HEK293 (cell line): ENCODE measurements at regions not wholly inside any gene's neighbourhood (a gene's known extent, or its start where the extent isn't known, plus 50 kb on each side); places are given as distances from the start of the nearest gene placed in this dataset.

Source experiments
- CTCF ChIA-PET: fragments of 350-600 bp; formaldehyde crosslinking; extraction: SDS; loops from one replicate; lab custom pipeline; 2021; ENCODE audit warnings: antibody characterized with exemption; lab: Yijun Ruan, JAX
- POLR2A ChIA-PET: fragments of 300-600 bp; formaldehyde crosslinking; extraction: SDS; loops from one replicate; lab custom pipeline; 2020; ENCODE audit warnings: antibody characterized with exemption, inconsistent platforms; lab: Yijun Ruan, JAX
- H3K27ac ChIP-seq: fragments of 200-500 bp; sonication (Bioruptor generic); 2 replicates; pipeline ENCODE4 v1.5.1; 2014; ENCODE audit warnings: low read depth, low read length, control low read depth, inconsistent platforms; ENCODE audit errors: extremely low read depth
- H3K36me3 ChIP-seq, 2 experiments: fragments of 200-500 bp in 1 of 2; sonication (Bioruptor generic) in 1 of 2; 1 replicate in 1 of 2; 2 replicates in 1 of 2; pipeline ENCODE4 v1.5.1; 2014 to 2017; ENCODE audit warnings: inconsistent platforms in 2 of 2, low read length in 2 of 2; ENCODE audit not compliant: control insufficient read depth in 2 of 2, insufficient read depth in 1 of 2
- H3K4me1 ChIP-seq: fragments of 200-500 bp; sonication (Bioruptor generic); 2 replicates; pipeline ENCODE4 v1.5.1; 2014; ENCODE audit warnings: mild to moderate bottlenecking, low read length, inconsistent platforms; ENCODE audit not compliant: control insufficient read depth, insufficient read depth
- H3K4me3 ChIP-seq: 2 replicates; pipeline ENCODE4 v1.5.1; 2011; ENCODE audit warnings: low read depth, mild to moderate bottlenecking, control low read depth, low read length, moderate library complexity
- H3K9me3 ChIP-seq: fragments of 200-500 bp; sonication (Bioruptor generic); 2 replicates; pipeline ENCODE4 v1.5.1; 2014; ENCODE audit warnings: low read depth, low read length, inconsistent platforms; ENCODE audit not compliant: control insufficient read depth, insufficient read depth
- EGR2 ChIP-seq: fragments of 450-650 bp; formaldehyde crosslinking; IDR thresholded peaks from 2 replicates; pipeline ENCODE4 v1.5.1; 2016; ENCODE audit warnings: low read depth, missing biosample characterization, missing genetic modification characterization
- INSM2 ChIP-seq: fragments of 450-650 bp; formaldehyde crosslinking; IDR thresholded peaks from 2 replicates; pipeline ENCODE4 v1.5.1; 2016; ENCODE audit warnings: missing biosample characterization, missing genetic modification characterization
- MYNN ChIP-seq: fragments of 450-650 bp; formaldehyde crosslinking; IDR thresholded peaks from 2 replicates; pipeline ENCODE4 v1.5.1; 2016; ENCODE audit warnings: missing biosample characterization, missing genetic modification characterization, borderline replicate concordance
- PRDM1 ChIP-seq: fragments of 450-650 bp; formaldehyde crosslinking; IDR thresholded peaks from 2 replicates; pipeline ENCODE4; 2016; ENCODE audit warnings: missing biosample characterization, missing genetic modification characterization
- SP7 ChIP-seq: fragments of 450-650 bp; formaldehyde crosslinking; IDR thresholded peaks from 2 replicates; pipeline ENCODE4 v1.5.1; 2016; ENCODE audit warnings: missing biosample characterization, missing genetic modification characterization
- YY1 ChIP-seq: fragments of 450-650 bp; formaldehyde crosslinking; IDR thresholded peaks from 2 replicates; pipeline ENCODE4 v1.5.1; 2018; ENCODE audit warnings: missing biosample characterization, missing genetic modification characterization
- ZBTB49 ChIP-seq: fragments of 450-650 bp; formaldehyde crosslinking; IDR thresholded peaks from 2 replicates; pipeline ENCODE4 v1.5.1; 2016; ENCODE audit warnings: missing biosample characterization, missing genetic modification characterization, low read depth
- ZBTB7A ChIP-seq: fragments of 450-650 bp; formaldehyde crosslinking; IDR thresholded peaks from 2 replicates; pipeline ENCODE4 v1.5.1; 2016; ENCODE audit warnings: low read depth, missing biosample characterization, missing genetic modification characterization
- ZNF112 ChIP-seq: fragments of 450-650 bp; formaldehyde crosslinking; IDR thresholded peaks from 2 replicates; pipeline ENCODE4 v1.5.0; 2017; ENCODE audit warnings: missing biosample characterization, missing genetic modification characterization
- ZNF121 ChIP-seq: fragments of 450-650 bp; formaldehyde crosslinking; IDR thresholded peaks from 2 replicates; pipeline ENCODE4 v1.5.1; 2016; ENCODE audit warnings: missing biosample characterization, missing genetic modification characterization
- ZNF146 ChIP-seq: fragments of 450-650 bp; formaldehyde crosslinking; IDR thresholded peaks from 2 replicates; pipeline ENCODE4 v1.5.1; 2016; ENCODE audit warnings: missing biosample characterization, missing genetic modification characterization
- ZNF148 ChIP-seq: fragments of 450-650 bp; formaldehyde crosslinking; IDR thresholded peaks from 2 replicates; pipeline ENCODE4 v1.5.0; 2017; ENCODE audit warnings: missing biosample characterization, missing genetic modification characterization, borderline replicate concordance
- ZNF214 ChIP-seq: fragments of 450-650 bp; formaldehyde crosslinking; IDR thresholded peaks from 2 replicates; pipeline ENCODE4 v1.5.1; 2017; ENCODE audit warnings: missing biosample characterization, mild to moderate bottlenecking, missing genetic modification characterization, borderline replicate concordance
- ZNF274 ChIP-seq, 2 experiments: fragments of 200-500 bp in 1 of 2; fragments of 450-650 bp in 1 of 2; sonication (Bioruptor generic) in 1 of 2; formaldehyde crosslinking in 1 of 2; IDR thresholded peaks; 2 replicates each; pipeline versions ENCODE4 v1.5.1 to v1.6.1; 2014 to 2016; ENCODE audit warnings: borderline replicate concordance in 1 of 2, inconsistent platforms in 1 of 2, low read length in 1 of 2, missing biosample characterization in 1 of 2, missing genetic modification characterization in 1 of 2
- ZNF473 ChIP-seq: fragments of 450-650 bp; formaldehyde crosslinking; IDR thresholded peaks from 2 replicates; pipeline ENCODE4 v1.5.1; 2017; ENCODE audit warnings: missing biosample characterization, missing genetic modification characterization
- ZNF510 ChIP-seq: fragments of 450-650 bp; formaldehyde crosslinking; IDR thresholded peaks from 2 replicates; pipeline ENCODE4 v1.5.1; 2018; ENCODE audit warnings: mild to moderate bottlenecking, missing genetic modification characterization, missing biosample characterization; ENCODE audit not compliant: insufficient replicate concordance
- ZNF513 ChIP-seq: fragments of 450-650 bp; IDR thresholded peaks from 2 replicates; pipeline ENCODE4 v1.5.1; 2018; ENCODE audit warnings: missing biosample characterization, missing genetic modification characterization
- ZNF514 ChIP-seq: fragments of 450-650 bp; formaldehyde crosslinking; IDR thresholded peaks from 2 replicates; pipeline ENCODE4 v1.5.1; 2016; ENCODE audit warnings: missing biosample characterization, missing genetic modification characterization
- ZNF560 ChIP-seq: fragments of 450-650 bp; formaldehyde crosslinking; IDR thresholded peaks from 2 replicates; pipeline ENCODE4 v1.5.1; 2017; ENCODE audit warnings: missing biosample characterization, missing genetic modification characterization, borderline replicate concordance
- ZNF658 ChIP-seq: fragments of 450-650 bp; formaldehyde crosslinking; IDR thresholded peaks from 2 replicates; pipeline ENCODE4; 2016; ENCODE audit warnings: missing biosample characterization, missing genetic modification characterization

GRCh38 chr2:43013821-43014345 is 212.5 kb downstream of the ZFP36L2 start (continued):
- TF ChIP-seq INSM2 (tag by site-specific recombination) = no peak
- TF ChIP-seq MYNN (tag by site-specific recombination) = no peak
- TF ChIP-seq ZBTB49 (tag by site-specific recombination) = no peak
- no peak for TF ChIP-seq ZNF121
- no peak for TF ChIP-seq ZNF510 (tag by site-specific recombination)
- TF ChIP-seq ZNF274 (IDR thresholded peaks at IDR 0.05; ENCODE audit: low read length) = no peak
- TF ChIP-seq ZNF274 (tag by site-specific recombination; IDR thresholded peaks at IDR 0.05; ENCODE audit: borderline replicate concordance) = no peak

- H3K27ac ChIP-seq = no peak overlapping the region
- H3K36me3 ChIP-seq = no peaks in the 10 kb centered on the region
- H3K9me3 ChIP-seq = no peaks in the 10 kb centered on the region
- POLR2A ChIA-PET = interaction anchor here (0.6 kb wide), 1 partner anchor 122 kb away, joined by 3 read pairs; no protein-coding TSS in a partner anchor
- no peaks in the 10 kb centered on the region for H3K4me1 ChIP-seq
- TF ChIP-seq YY1 (tag by site-specific recombination) = no peak
- peak; percentile 99 for TF ChIP-seq PRDM1 (tag by site-specific recombination)
- CTCF ChIA-PET = interaction anchor here (0.6 kb wide), 1 partner anchor 11 kb away, joined by 4 read pairs; no protein-coding TSS in a partner anchor
- H3K4me3 ChIP-seq = no peak overlapping the region
Observed at GRCh38 chr2:43012966-43013365, 213.4 kb downstream of the ZFP36L2 start.

GRCh38 chr2:43011158-43011491 is 215.3 kb downstream of the ZFP36L2 start:
- H3K27ac ChIP-seq = no peak overlapping the region
- ChIA-PET POLR2A (no interaction called here), CTCF (interaction anchor here (0.5 to 1.5 kb wide), 5 partner anchors 36 to 1323 kb away, joined by 3 to 4 read pairs (median 3); no protein-coding TSS in a partner anchor)
- no peaks in the 10 kb centered on the region for H3K4me1 ChIP-seq
- H3K4me3 ChIP-seq = no peak overlapping the region
- H3K9me3 ChIP-seq = no peaks in the 10 kb centered on the region
- no peaks in the 10 kb centered on the region for H3K36me3 ChIP-seq
- no peak for TF ChIP-seq EGR2 (tag by site-specific recombination)
- no peak for TF ChIP-seq ZBTB7A (tag by site-specific recombination)
- no peak for TF ChIP-seq ZNF214 (tag by site-specific recombination)
- TF ChIP-seq ZNF514 (tag by site-specific recombination) = no peak
- no peak for TF ChIP-seq ZNF513 (tag by site-specific recombination)
- TF ChIP-seq SP7 (tag by site-specific recombination) = no peak
- no peak for TF ChIP-seq ZNF560
- no peak for TF ChIP-seq ZNF112 (tag by site-specific recombination)
- no peak for TF ChIP-seq ZNF121
- TF ChIP-seq ZNF146 (tag by site-specific recombination) = no peak
- TF ChIP-seq ZNF658 (tag by site-specific recombination) = no peak
- no peak for TF ChIP-seq ZNF148 (tag by site-specific recombination)
- no peak for TF ChIP-seq ZNF473 (tag by site-specific recombination)
- TF ChIP-seq, all 188 proteins: peak for 0
